Left forelimb (tissue), 1 donor: ENCODE measurements at regions not wholly inside any gene's neighbourhood (a gene's known extent, or its start where the extent isn't known, plus 50 kb on each side); places are given as distances from the start of the nearest gene placed in this dataset.
"Not testable (repeated sequence)": the region's sequence is repeated elsewhere in the genome, so short reads cannot be mapped to it uniquely, and the experiment has no call there.

Experiments
- DNase-seq: peaks from one replicate; pipeline ENCODE4 v3.0.0-alpha.2; 2018; ENCODE audit warnings: low spot score

- not testable (repeated sequence) for DNase-seq
Observed at GRCh38 chr13:79607895-79608294, 126.9 kb downstream of the NDFIP2 start.
